Transverse colon (tissue), 4 donors: ENCODE measurements at regions not wholly inside any gene's neighbourhood (a gene's known extent, or its start where the extent isn't known, plus 50 kb on each side); places are given as distances from the start of the nearest gene placed in this dataset.

Experiments used
- DNase-seq: peaks from one replicate; pipeline ENCODE4 v3.0.0-alpha.2; 2019
- H3K27ac ChIP-seq, 4 donors: fragments of 200-600 bp; sonication (generic); 2 replicates each; pipeline ENCODE4 v1.5.1; 2016 to 2018; ENCODE audit warnings: inconsistent platforms in 4 of 4
- H3K27me3 ChIP-seq: fragments of 200-600 bp; sonication (generic); 2 replicates; pipeline ENCODE4 v1.5.1; 2017; ENCODE audit warnings: inconsistent platforms
- H3K36me3 ChIP-seq, 4 donors: fragments of 200-600 bp; sonication (generic); 2 replicates each; pipeline ENCODE4 v1.5.1; 2017 to 2019; ENCODE audit warnings: inconsistent platforms in 4 of 4
- H3K4me1 ChIP-seq, 4 donors: fragments of 200-600 bp; sonication (generic); 2 replicates each; pipeline ENCODE4 v1.5.1; 2017 to 2020; ENCODE audit warnings: inconsistent platforms in 4 of 4
- H3K4me3 ChIP-seq, 4 donors: fragments of 200-600 bp; sonication (generic); 1 replicate in 1 of 4; 2 replicates in 3 of 4; pipeline versions ENCODE4 v1.5.1 to v1.6.1; 2017 to 2019; ENCODE audit warnings: inconsistent platforms in 4 of 4
- H3K9me3 ChIP-seq, 2 donors: fragments of 200-600 bp; sonication (generic); 2 replicates each; pipeline ENCODE4 v1.5.1; 2017 to 2019; ENCODE audit warnings: inconsistent platforms in 2 of 2
- CTCF ChIP-seq, 5 experiments: fragments of 200-600 bp in 3 of 5; fragments of 450-650 bp in 2 of 5; sonication (generic) in 3 of 5; IDR thresholded peaks; 1 replicate in 2 of 5; 2 replicates in 3 of 5; pipeline ENCODE4 v1.5.1; 2016 to 2017; ENCODE audit warnings: antibody characterized with exemption in 5 of 5, inconsistent platforms in 3 of 5, mild to moderate bottlenecking in 2 of 5, moderate library complexity in 1 of 5
- EP300 ChIP-seq: sonication (generic); formaldehyde crosslinking; IDR thresholded peaks from one replicate; pipeline ENCODE4 v1.6.1; 2017; ENCODE audit warnings: antibody characterized with exemption, low read depth
- POLR2A ChIP-seq: fragments of 450-650 bp; IDR thresholded peaks from one replicate; pipeline ENCODE4 v1.6.1; 2016; ENCODE audit warnings: antibody characterized with exemption, mild to moderate bottlenecking, moderate library complexity
- POLR2AphosphoS5 ChIP-seq, 3 donors: sonication (generic); formaldehyde crosslinking; IDR thresholded peaks; one replicate each; pipeline ENCODE4 v1.6.1; 2016; ENCODE audit warnings: antibody characterized with exemption in 3 of 3
- WGBS, 2 donors: methylation state at CpG; one replicate each; pipeline ENCODE4 v1.1.5; 2018; ENCODE audit warnings: low coverage in 1 of 2; 5-methylcytosine and 5-hydroxymethylcytosine counted together
- in situ Hi-C, 4 donors: fragments of 200-750 bp; cut with MboI; loops; one replicate each; pipeline versions ENCODE4 v1.15.0 to v1.15.1; 2017; ENCODE audit warnings: low sequenced_read_pairs in 3 of 4, low pct_ligation_motif_present in 1 of 4, low pct_unique_long_range_greater_than_20kb in 1 of 4
- intact Hi-C: fragments of 100-400 bp; cut with DNase I; formaldehyde crosslinking; loops from one replicate; pipeline ENCODE4 v1.15.1; 2023; ENCODE audit warnings: low total_unique reads

GRCh38 chr15:75125935-75126334 lies 75.7 kb upstream of the C15orf39 start:
- H3K4me1 ChIP-seq: peaks cover 0 to 5% (median 0%) of the 10 kb centered on the region in 4 donors
- H3K27me3 ChIP-seq: no peaks in the 10 kb centered on the region
- H3K9me3 ChIP-seq: no peaks in the 10 kb centered on the region
- H3K36me3 ChIP-seq: no peaks in the 10 kb centered on the region
- WGBS, 2 donors: 93% methylated on average over 5 of the region's 5 CpGs; no CpG with 5 or more reads in 1 of the 2 donors
- H3K4me3 ChIP-seq: no peak overlapping the region
- in situ Hi-C loops (no loop called here), intact Hi-C loops (no loop called here)
- H3K27ac ChIP-seq: no peak overlapping the region
- no peak for TF ChIP-seq POLR2A
- TF ChIP-seq CTCF (IDR thresholded peaks at IDR 0.05): no peak
- TF ChIP-seq POLR2AphosphoS5 (IDR thresholded peaks at IDR 0.05): no peak
- TF ChIP-seq EP300: no peak
- no peak for DNase-seq

GRCh38 chr15:75126864-75127580 lies 74.7 kb upstream of the C15orf39 start:
- no peak overlapping the region for H3K27ac ChIP-seq
- intact Hi-C loops: no loop called here
- WGBS, 2 donors: 70 to 94% methylated on average over 2 to 10 of the region's 10 CpGs
- H3K4me3 ChIP-seq: no peak overlapping the region
- TF ChIP-seq EP300 (no peak), CTCF (IDR thresholded peaks at IDR 0.05) (no peak), POLR2AphosphoS5 (IDR thresholded peaks at IDR 0.05) (no peak), POLR2A (no peak)
- no peak for DNase-seq
- in situ Hi-C loops: no loop called here
- H3K4me1 ChIP-seq: peaks cover 0 to 5% (median 0%) of the 10 kb centered on the region in 4 donors
- no peaks in the 10 kb centered on the region for H3K36me3 ChIP-seq
- H3K27me3 ChIP-seq: no peaks in the 10 kb centered on the region
- H3K9me3 ChIP-seq: no peaks in the 10 kb centered on the region

GRCh38 chr15:75129788-75130187 lies 71.9 kb upstream of the C15orf39 start:
- WGBS, 2 donors: 93% methylated on average over 4 of the region's 4 CpGs; no CpG with 5 or more reads in 1 of the 2 donors
- TF ChIP-seq POLR2A (no peak), POLR2AphosphoS5 (IDR thresholded peaks at IDR 0.05) (no peak), CTCF (IDR thresholded peaks at IDR 0.05) (no peak), EP300 (no peak)
- intact Hi-C loops (no loop called here), in situ Hi-C loops (no loop called here)
- no peak for DNase-seq
- Histone ChIP-seq H3K9me3 (no peaks in the 10 kb centered on the region), H3K27me3 (no peaks in the 10 kb centered on the region), H3K4me1 (peaks cover 0 to 3% (median 0%) of the 10 kb centered on the region in 4 donors), H3K36me3 (no peaks in the 10 kb centered on the region), H3K27ac (peak overlapping the region in 1 of 4 donors; percentile 36), H3K4me3 (no peak overlapping the region)

- Histone ChIP-seq H3K4me3 (no peak overlapping the region), H3K27ac (peak overlapping the region in 2 of 4 donors; percentile 44 to 48), H3K9me3 (no peaks in the 10 kb centered on the region), H3K27me3 (no peaks in the 10 kb centered on the region), H3K4me1 (no peaks in the 10 kb centered on the region), H3K36me3 (no peaks in the 10 kb centered on the region)
- WGBS, 2 donors: 70 to 100% methylated on average over 1 of the region's 1 CpG
- in situ Hi-C loops (no loop called here), intact Hi-C loops (no loop called here)
- no peak for TF ChIP-seq POLR2AphosphoS5 (IDR thresholded peaks at IDR 0.05)
- no peak for TF ChIP-seq CTCF (IDR thresholded peaks at IDR 0.05)
- TF ChIP-seq POLR2A: no peak
- no peak for TF ChIP-seq EP300
- no peak for DNase-seq
Observed at GRCh38 chr15:75131269-75131643, 70.4 kb upstream of the C15orf39 start.
